IMR-90 (cell line): ENCODE measurements at regions not wholly inside any gene's neighbourhood (a gene's known extent, or its start where the extent isn't known, plus 50 kb on each side); places are given as distances from the start of the nearest gene placed in this dataset.

Experiments
- ATAC-seq: fragments of 200-7000 bp; cut with Tn5 transposase; 2 replicates; pipeline ENCODE4 v1.9.1; 2020; ENCODE audit warnings: low read depth, mild to moderate bottlenecking, moderate library complexity
- BruUV-seq: library from RNA; stranded (reverse); fragments of 400-500 nt; replicated peaks from 2 replicates; lab custom pipeline; 2021; lab: Mats Ljungman, UMichigan
- CTCF ChIA-PET: fragments of 300-600 bp; formaldehyde crosslinking; extraction: SDS; loops from one replicate; lab custom pipeline; 2021; ENCODE audit warnings: antibody characterized with exemption; lab: Yijun Ruan, JAX
- POLR2A ChIA-PET: fragments of 300-600 bp; sonication (Branson Sonifier 250); formaldehyde crosslinking; loops from one replicate; lab custom pipeline; 2022; ENCODE audit warnings: antibody characterized with exemption; ENCODE audit not compliant: unreplicated experiment; lab: Charles Lee
- DNase-seq: peaks from one replicate; pipeline ENCODE4 v3.0.0; 2013
- H2AFZ ChIP-seq: replicated peaks from 2 replicates; pipeline ENCODE3; 2013; ENCODE audit warnings: low read length, mild to moderate bottlenecking; ENCODE audit not compliant: poor library complexity
- H2AK5ac ChIP-seq: 2 replicates; pipeline ENCODE4 v1.6.1; 2013; ENCODE audit warnings: low read depth, low read length, inconsistent platforms
- H2AK9ac ChIP-seq: replicated peaks from 2 replicates; pipeline ENCODE3; 2013; ENCODE audit warnings: mild to moderate bottlenecking, low read depth, low read length, moderate library complexity; ENCODE audit not compliant: poor library complexity
- H2BK120ac ChIP-seq: 2 replicates; pipeline ENCODE4 v1.6.1; 2013; ENCODE audit warnings: low read depth, low read length, inconsistent platforms
- H2BK15ac ChIP-seq: 3 replicates; pipeline ENCODE4 v1.6.1; 2013; ENCODE audit warnings: low read depth, low read length, inconsistent platforms
- H2BK20ac ChIP-seq: 2 replicates; pipeline ENCODE4 v1.6.1; 2013; ENCODE audit warnings: low read depth, mild to moderate bottlenecking, inconsistent platforms, low read length, moderate library complexity
- H2BK5ac ChIP-seq: 2 replicates; pipeline ENCODE4 v1.6.1; 2013; ENCODE audit warnings: mild to moderate bottlenecking, low read depth, low read length, inconsistent platforms; ENCODE audit not compliant: poor library complexity, severe bottlenecking
- H3K14ac ChIP-seq: replicated peaks from 2 replicates; pipeline ENCODE4 v1.6.1; 2013; ENCODE audit warnings: low read depth, low read length, inconsistent platforms
- H3K18ac ChIP-seq: 2 replicates; pipeline ENCODE4 v1.6.1; 2013; ENCODE audit warnings: low read depth, low read length, control low read depth
- H3K23ac ChIP-seq: 2 replicates; pipeline ENCODE4 v1.6.1; 2013; ENCODE audit warnings: low read depth, low read length, inconsistent platforms
- H3K27ac ChIP-seq: 2 replicates; pipeline ENCODE4 v1.5.1; 2013; ENCODE audit warnings: mild to moderate bottlenecking, control low read depth, low read length; ENCODE audit not compliant: insufficient read depth
- H3K27me3 ChIP-seq: 2 replicates; pipeline ENCODE4 v1.6.1; 2013; ENCODE audit warnings: low read length; ENCODE audit not compliant: control insufficient read depth, insufficient read depth
- H3K36me3 ChIP-seq: 2 replicates; pipeline ENCODE4 v1.6.1; 2013; ENCODE audit warnings: low read length, mixed read lengths; ENCODE audit not compliant: control insufficient read depth, insufficient read depth
- H3K4ac ChIP-seq: 2 replicates; pipeline ENCODE4 v1.6.1; 2013; ENCODE audit warnings: low read depth, low read length, inconsistent platforms
- H3K4me1 ChIP-seq: 2 replicates; pipeline ENCODE4 v1.6.1; 2013; ENCODE audit warnings: low read length, mixed read lengths; ENCODE audit not compliant: control insufficient read depth, insufficient read depth
- H3K4me2 ChIP-seq: 2 replicates; pipeline ENCODE4 v1.6.1; 2013; ENCODE audit warnings: low read depth, mild to moderate bottlenecking, control low read depth, low read length, moderate library complexity
- H3K4me3 ChIP-seq: 2 replicates; pipeline ENCODE4 v1.5.1; 2013; ENCODE audit warnings: low read depth, mild to moderate bottlenecking, control low read depth, low read length, moderate library complexity; ENCODE audit not compliant: insufficient read depth
- H3K56ac ChIP-seq: 2 replicates; pipeline ENCODE4 v1.6.1; 2013; ENCODE audit warnings: low read length, inconsistent platforms; ENCODE audit not compliant: insufficient read depth; ENCODE audit errors: extremely low read depth
- H3K79me1 ChIP-seq, 2 experiments: 2 replicates each; pipeline ENCODE4 v1.6.1; 2013; ENCODE audit warnings: low read length in 2 of 2, inconsistent platforms in 1 of 2, low read depth in 1 of 2
- H3K9ac ChIP-seq: 2 replicates; pipeline ENCODE4 v1.6.1; 2013; ENCODE audit warnings: low read depth, low read length, control low read depth
- H3K9me1 ChIP-seq: 2 replicates; pipeline ENCODE4 v1.6.1; 2013; ENCODE audit warnings: low read length, inconsistent platforms; ENCODE audit not compliant: insufficient read depth
- H3K9me3 ChIP-seq: 2 replicates; pipeline ENCODE4 v1.6.1; 2013; ENCODE audit warnings: low read length; ENCODE audit not compliant: control insufficient read depth, insufficient read depth
- H4K20me1 ChIP-seq: 2 replicates; pipeline ENCODE4 v1.6.1; 2013; ENCODE audit warnings: low read length, inconsistent platforms; ENCODE audit not compliant: insufficient read depth
- H4K5ac ChIP-seq: 2 replicates; pipeline ENCODE4 v1.6.1; 2013; ENCODE audit warnings: mild to moderate bottlenecking, low read depth, low read length, control low read depth
- H4K8ac ChIP-seq, 2 experiments: 2 replicates each; pipeline ENCODE4 v1.6.1; 2013; ENCODE audit warnings: low read depth in 2 of 2, low read length in 2 of 2, control low read depth in 1 of 2, inconsistent platforms in 1 of 2
- H4K91ac ChIP-seq: 2 replicates; pipeline ENCODE4 v1.6.1; 2013; ENCODE audit warnings: low read depth, low read length, inconsistent platforms; ENCODE audit not compliant: insufficient read depth
- MAFK ChIP-seq: IDR thresholded peaks from 2 replicates; pipeline ENCODE4 v1.6.1; 2012; ENCODE audit warnings: low read depth, low read length, improper control_type of control experiment
- MAZ ChIP-seq: IDR thresholded peaks from 2 replicates; pipeline ENCODE4 v1.6.1; 2012; ENCODE audit warnings: low read depth, mild to moderate bottlenecking, low read length, improper control_type of control experiment, moderate library complexity, borderline replicate concordance
- WGBS, 2 experiments: methylation state at CpG; one replicate each; pipeline versions ENCODE4 v1.1.5 to v1.1.7; 2013; ENCODE audit warnings: missing lambda C conversion rate in 2 of 2; ENCODE audit not compliant: insufficient read length in 1 of 2; ENCODE audit errors: extremely low coverage in 2 of 2; 5-methylcytosine and 5-hydroxymethylcytosine counted together
- dilution Hi-C: fragments of 300-500 bp; cut with HindIII; formaldehyde crosslinking; loops from one replicate; pipeline ENCODE4 v1.14.3; 2018; ENCODE audit warnings: low sequenced_read_pairs; ENCODE audit not compliant: unreplicated experiment
- in situ Hi-C: fragments of 300-500 bp; cut with MboI; formaldehyde crosslinking; loops from 3 replicates; pipeline ENCODE4 v1.14.3; 2019; ENCODE audit warnings: low sequenced_read_pairs, inconsistent platforms, mixed read lengths
- intact Hi-C: fragments of 100-400 bp; cut with micrococcal nuclease; formaldehyde crosslinking; loops from 2 replicates; pipeline ENCODE4 v1.10.0; 2022

DNA sequence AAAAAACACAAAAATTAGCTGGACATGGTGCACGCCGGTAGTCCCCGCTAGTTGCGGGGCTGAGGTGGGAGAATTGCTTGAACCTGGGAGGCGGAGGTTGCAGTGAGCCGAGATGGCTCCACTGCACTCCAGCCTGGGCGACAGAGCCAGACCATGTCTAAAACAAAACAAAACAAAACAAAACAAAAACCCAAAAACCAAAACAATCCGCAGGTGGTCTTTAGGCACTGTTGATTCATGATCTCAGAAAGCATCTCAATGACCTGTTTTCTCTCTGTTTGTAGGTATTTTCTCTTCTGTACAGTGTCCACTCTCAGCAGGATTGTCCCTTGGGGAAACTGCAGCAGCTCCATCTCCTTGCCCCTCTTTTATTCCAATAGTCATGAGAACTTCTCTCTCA is 74.9 kb upstream of the ADGRL2 start:
- Histone ChIP-seq H4K8ac (no peak overlapping the region), H2BK5ac (no peak overlapping the region), H3K4me3 (no peak overlapping the region), H3K23ac (no peak overlapping the region), H2BK120ac (no peak overlapping the region), H3K9me1 (no peaks in the 10 kb centered on the region), H3K14ac (no peak overlapping the region), H3K4ac (no peak overlapping the region), H3K27me3 (no peaks in the 10 kb centered on the region), H3K56ac (no peak overlapping the region), H2BK15ac (no peak overlapping the region), H3K4me1 (no peaks in the 10 kb centered on the region), H3K27ac (no peak overlapping the region), H4K5ac (no peak overlapping the region), H3K9ac (no peak overlapping the region), H3K9me3 (no peaks in the 10 kb centered on the region), H2BK20ac (no peak overlapping the region), H3K18ac (no peak overlapping the region), H2AK9ac (no peak overlapping the region), H3K36me3 (no peaks in the 10 kb centered on the region), H4K91ac (no peak overlapping the region), H3K4me2 (no peak overlapping the region), H3K79me1 (no peaks in the 10 kb centered on the region), H2AK5ac (no peak overlapping the region), H2AFZ (no peak overlapping the region), H4K20me1 (no peaks in the 10 kb centered on the region)
- TF ChIP-seq MAZ (no peak), MAFK (no peak)
- ATAC-seq = no peak
- no peak for DNase-seq
- in situ Hi-C loops = no loop called here
- ChIA-PET CTCF (no interaction called here), POLR2A (no interaction called here)
- BruUV-seq = no TSS peak
- WGBS, 2 experiments = no CpG with 5 or more reads among the region's 8 CpGs
- intact Hi-C loops = no loop called here
- dilution Hi-C loops = no loop called here
